Gastrocnemius medialis (tissue), 4 donors: ENCODE measurements at regions not wholly inside any gene's neighbourhood (a gene's known extent, or its start where the extent isn't known, plus 50 kb on each side); places are given as distances from the start of the nearest gene placed in this dataset.
A peak's percentile ranks its signal among the peaks of the same experiment; 100 is the strongest.

Experiments
- ATAC-seq, 2 donors: fragments of 150-250 bp; one replicate each; pipeline ENCODE4 v1.9.1; 2016
- DNase-seq, 2 donors: peaks; one replicate each; pipeline ENCODE4 v3.0.0-alpha.2; 2019
- H3K27ac ChIP-seq, 4 donors: fragments of 200-600 bp; sonication (generic); 1 replicate in 1 of 4; 2 replicates in 3 of 4; pipeline ENCODE4 v1.5.1; 2016 to 2018; ENCODE audit warnings: mild to moderate bottlenecking in 2 of 4, moderate library complexity in 1 of 4
- H3K27me3 ChIP-seq, 3 donors: fragments of 200-600 bp; sonication (generic) in 2 of 3; 1 replicate in 1 of 3; 2 replicates in 2 of 3; pipeline versions ENCODE4 v1.5.1 to v1.6.0; 2016 to 2019; ENCODE audit warnings: mild to moderate bottlenecking in 1 of 3, moderate library complexity in 1 of 3
- H3K36me3 ChIP-seq, 2 donors: fragments of 200-600 bp; sonication (generic) in 1 of 2; one replicate each; pipeline ENCODE4 v1.5.1; 2017 to 2018
- H3K4me1 ChIP-seq, 2 donors: fragments of 200-600 bp; sonication (generic) in 1 of 2; one replicate each; pipeline ENCODE4 v1.5.1; 2016 to 2017; ENCODE audit warnings: mild to moderate bottlenecking in 2 of 2
- H3K4me3 ChIP-seq, 4 donors: fragments of 200-600 bp; sonication (generic) in 3 of 4; 1 replicate in 1 of 4; 2 replicates in 3 of 4; pipeline ENCODE4 v1.5.1; 2016 to 2019; ENCODE audit warnings: mild to moderate bottlenecking in 2 of 4
- H3K9me3 ChIP-seq, 3 donors: fragments of 200-600 bp; sonication (generic) in 2 of 3; 1 replicate in 1 of 3; 2 replicates in 2 of 3; pipeline ENCODE4 v1.5.1; 2016 to 2019
- CTCF ChIP-seq, 5 experiments: fragments of 450-650 bp in 3 of 5; fragments of 200-600 bp in 2 of 5; sonication (generic) in 2 of 5; IDR thresholded peaks in 4 of 5; conservative IDR thresholded peaks in 1 of 5; 1 replicate in 4 of 5; 2 replicates in 1 of 5; pipeline ENCODE4 v1.5.1; 2016 to 2019; ENCODE audit warnings: antibody characterized with exemption in 5 of 5, mild to moderate bottlenecking in 3 of 5, moderate library complexity in 3 of 5
- POLR2A ChIP-seq, 2 donors: fragments of 450-650 bp; IDR thresholded peaks; one replicate each; pipeline ENCODE4 v1.6.1; 2017; ENCODE audit warnings: antibody characterized with exemption in 2 of 2, mild to moderate bottlenecking in 2 of 2, moderate library complexity in 2 of 2
- in situ Hi-C, 4 donors: fragments of 200-750 bp; cut with MboI; loops; one replicate each; pipeline versions ENCODE4 v1.15.0 to v1.8.0; 2017; ENCODE audit warnings: low sequenced_read_pairs in 4 of 4
- intact Hi-C: fragments of 100-400 bp; cut with DNase I; formaldehyde crosslinking; loops from one replicate; pipeline ENCODE4 v1.15.1; 2023; ENCODE audit warnings: low total_unique reads

DNA sequence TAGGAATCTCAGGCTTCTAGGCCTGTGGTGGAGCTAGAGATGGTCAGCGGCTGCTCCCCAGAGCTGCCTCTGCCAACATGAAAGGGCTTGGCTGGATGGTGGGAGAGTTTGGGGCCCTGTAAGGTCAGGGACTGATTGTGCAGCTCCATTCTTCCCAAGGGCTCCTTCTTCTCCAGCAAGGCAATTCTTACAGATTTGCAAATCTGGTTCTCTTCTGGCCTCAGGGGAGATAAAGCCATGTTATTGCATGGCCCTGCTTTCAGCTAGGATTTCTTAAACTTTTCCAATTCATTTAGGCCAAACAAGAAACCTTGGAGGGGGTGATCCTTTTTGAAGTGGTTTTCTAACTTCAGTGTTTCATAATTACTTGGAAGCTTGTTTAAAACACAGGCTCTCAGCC lies 213.4 kb downstream of the PRDM2 start:
- Histone ChIP-seq H3K9me3 (no peaks in the 10 kb centered on the region), H3K27ac (no peak overlapping the region), H3K36me3 (no peaks in the 10 kb centered on the region), H3K4me1 (no peaks in the 10 kb centered on the region), H3K4me3 (no peak overlapping the region), H3K27me3 (no peaks in the 10 kb centered on the region)
- ATAC-seq (peak; percentile 12 to 27), DNase-seq (no peak)
- intact Hi-C loops: no loop called here
- TF ChIP-seq POLR2A (IDR thresholded peaks at IDR 0.05) (no peak), CTCF (IDR thresholded peaks at IDR 0.05 in 4 of 5, conservative IDR thresholded peaks at IDR 0.05 in 1 of 5) (no peak)
- in situ Hi-C loops: no loop called here

DNA sequence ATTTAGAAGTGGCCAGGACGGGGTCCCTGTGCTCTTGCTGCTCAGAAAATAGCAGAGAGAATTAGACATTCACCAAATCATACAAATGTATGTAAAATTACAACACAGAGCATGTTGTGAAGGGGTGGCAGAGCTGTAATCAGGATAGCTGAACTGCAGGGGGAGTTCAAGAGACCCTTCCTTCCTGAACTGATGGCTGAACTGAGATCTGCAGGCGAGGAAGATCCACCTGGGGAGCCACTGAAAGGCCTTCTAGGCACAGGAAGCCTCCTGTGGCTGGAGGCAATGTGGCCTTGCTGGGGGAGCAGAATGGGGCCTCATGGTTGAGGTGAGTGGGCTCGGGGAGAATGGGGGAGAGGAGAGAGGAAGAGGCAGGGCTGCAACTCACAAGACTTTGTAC lies 216.5 kb downstream of the PRDM2 start:
- in situ Hi-C loops: no loop called here
- ATAC-seq: no peak
- H3K27me3 ChIP-seq: no peaks in the 10 kb centered on the region
- TF ChIP-seq CTCF (IDR thresholded peaks at IDR 0.05 in 4 of 5, conservative IDR thresholded peaks at IDR 0.05 in 1 of 5): no peak
- TF ChIP-seq POLR2A (IDR thresholded peaks at IDR 0.05): no peak
- H3K36me3 ChIP-seq: no peaks in the 10 kb centered on the region
- H3K4me1 ChIP-seq: no peaks in the 10 kb centered on the region
- H3K4me3 ChIP-seq: no peak overlapping the region
- no peak overlapping the region for H3K27ac ChIP-seq
- intact Hi-C loops: no loop called here
- no peak for DNase-seq
- no peaks in the 10 kb centered on the region for H3K9me3 ChIP-seq

GRCh38 chr1:13917607-13918006 lies 217.6 kb downstream of the PRDM2 start:
- Histone ChIP-seq H3K9me3 (no peaks in the 10 kb centered on the region), H3K36me3 (no peaks in the 10 kb centered on the region), H3K27me3 (no peaks in the 10 kb centered on the region), H3K4me3 (no peak overlapping the region), H3K27ac (no peak overlapping the region), H3K4me1 (no peaks in the 10 kb centered on the region)
- DNase-seq (no peak), ATAC-seq (no peak)
- in situ Hi-C loops: no loop called here
- TF ChIP-seq CTCF (IDR thresholded peaks at IDR 0.05 in 4 of 5, conservative IDR thresholded peaks at IDR 0.05 in 1 of 5) (no peak), POLR2A (IDR thresholded peaks at IDR 0.05) (no peak)
- intact Hi-C loops: no loop called here

GRCh38 chr1:13918862-13919261 lies 218.9 kb downstream of the PRDM2 start:
- Histone ChIP-seq H3K9me3 (no peaks in the 10 kb centered on the region), H3K4me3 (no peak overlapping the region), H3K36me3 (no peaks in the 10 kb centered on the region), H3K27ac (no peak overlapping the region), H3K4me1 (no peaks in the 10 kb centered on the region), H3K27me3 (no peaks in the 10 kb centered on the region)
- ATAC-seq: no peak
- intact Hi-C loops: no loop called here
- DNase-seq: no peak
- TF ChIP-seq POLR2A (IDR thresholded peaks at IDR 0.05) (no peak), CTCF (IDR thresholded peaks at IDR 0.05 in 4 of 5, conservative IDR thresholded peaks at IDR 0.05 in 1 of 5) (no peak)
- in situ Hi-C loops: no loop called here

DNA sequence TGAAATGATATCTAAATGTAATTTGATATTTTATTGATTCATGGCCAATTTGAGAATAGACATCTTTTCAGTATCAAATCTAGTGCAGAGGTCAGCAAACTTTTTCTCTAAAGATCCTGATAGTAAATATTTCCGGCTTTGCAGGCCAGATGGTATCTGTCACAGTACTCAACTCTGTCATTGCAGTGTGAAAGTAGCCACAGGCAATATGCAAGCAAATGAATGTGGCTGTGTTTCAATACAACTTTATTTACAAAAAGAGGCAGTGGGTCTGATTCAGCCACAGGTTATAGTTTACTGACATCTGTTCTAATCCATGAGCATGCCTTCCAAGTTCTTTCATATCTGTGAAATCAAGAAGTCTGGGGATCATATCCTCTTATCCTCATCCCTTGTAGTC lies 221.2 kb downstream of the PRDM2 start:
- Histone ChIP-seq H3K36me3 (no peaks in the 10 kb centered on the region), H3K4me1 (no peaks in the 10 kb centered on the region), H3K9me3 (no peaks in the 10 kb centered on the region), H3K27ac (no peak overlapping the region), H3K27me3 (no peaks in the 10 kb centered on the region), H3K4me3 (no peak overlapping the region)
- DNase-seq: no peak
- intact Hi-C loops (no loop called here), in situ Hi-C loops (no loop called here)
- ATAC-seq: no peak
- TF ChIP-seq CTCF (IDR thresholded peaks at IDR 0.05 in 4 of 5, conservative IDR thresholded peaks at IDR 0.05 in 1 of 5) (no peak), POLR2A (IDR thresholded peaks at IDR 0.05) (no peak)
